ENCODE measurements at regions not wholly inside any gene's neighbourhood (a gene's known extent, or its start where the extent isn't known, plus 50 kb on each side); places are given as distances from the start of the nearest gene placed in this dataset.
"Not testable (repeated sequence)": the region's sequence is repeated elsewhere in the genome, so short reads cannot be mapped to it uniquely, and the experiment has no call there.

DNA sequence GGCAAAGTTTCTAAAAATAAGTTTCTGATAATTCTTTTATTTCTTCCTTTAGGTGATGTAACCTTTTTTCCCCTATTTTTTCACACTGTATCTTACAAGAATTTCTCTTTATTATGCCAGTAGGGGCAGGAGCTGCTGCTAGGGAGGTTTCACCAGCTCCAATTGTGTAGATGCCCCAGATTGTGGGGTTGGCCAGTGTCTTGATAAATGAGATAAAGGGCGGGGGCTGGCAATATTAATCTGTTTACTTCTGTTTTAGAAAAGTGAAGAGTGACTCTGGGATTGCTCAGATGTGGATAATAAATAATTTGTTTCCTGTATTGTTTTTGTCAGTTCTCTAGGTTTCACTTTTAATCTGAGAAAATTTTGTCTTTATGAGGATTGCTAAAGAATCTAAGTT is 190.4 kb downstream of the MC4R start:
- Histone ChIP-seq H3K27ac (no peak overlapping the region), H3K9me3 (no peaks in the 10 kb centered on the region), H3K4me1 (no peaks in the 10 kb centered on the region), H3K36me3 (no peaks in the 10 kb centered on the region), H3K4me3 (no peak overlapping the region), H3K27me3 (no peaks in the 10 kb centered on the region)
- DNase-seq (no peak), ATAC-seq (no peak)
- no peak for TF ChIP-seq POLR2A (IDR thresholded peaks at IDR 0.05)
- intact Hi-C loops (cut with DNase I): no loop called here
- 43 to 62% (median 54%) methylated on average over 1 of the region's 1 CpG for WGBS, 4 donors

GRCh38 chr18:60180671-60181070 is 191.9 kb downstream of the MC4R start:
- WGBS, 4 donors: 55 to 60% (median 58%) methylated on average over 5 of the region's 5 CpGs
- H3K36me3 ChIP-seq: no peaks in the 10 kb centered on the region
- H3K27ac ChIP-seq: no peak overlapping the region
- TF ChIP-seq POLR2A (IDR thresholded peaks at IDR 0.05) (no peak), CTCF (IDR thresholded peaks at IDR 0.05) (no peak)
- no peak overlapping the region for H3K4me3 ChIP-seq
- H3K27me3 ChIP-seq: no peaks in the 10 kb centered on the region
- H3K4me1 ChIP-seq: no peaks in the 10 kb centered on the region
- no peak for ATAC-seq
- intact Hi-C loops (cut with DNase I): no loop called here
- H3K9me3 ChIP-seq: no peaks in the 10 kb centered on the region
- no peak for DNase-seq

DNA sequence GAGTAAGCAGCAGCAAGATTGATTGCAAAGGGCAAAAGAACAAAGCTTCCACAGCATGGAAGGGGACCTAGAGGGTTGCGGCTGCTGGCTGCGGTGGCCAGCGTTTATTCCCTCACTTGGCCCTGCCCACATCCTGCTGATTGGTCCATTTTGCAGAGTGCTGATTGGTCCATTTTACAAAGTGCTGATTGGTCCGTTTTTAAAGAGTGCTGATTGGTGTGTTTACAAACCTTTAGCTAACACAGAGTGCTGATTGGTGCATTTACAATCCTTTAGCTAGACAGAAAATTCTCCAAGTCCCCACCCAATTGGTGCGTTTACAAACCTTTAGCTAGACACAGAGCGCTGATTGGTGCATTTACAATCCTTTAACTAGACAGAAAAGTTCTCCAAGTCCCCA is 194.4 kb downstream of the MC4R start:
- not testable (repeated sequence) for H3K4me1 ChIP-seq, ATAC-seq, H3K36me3 ChIP-seq, DNase-seq, H3K4me3 ChIP-seq, H3K27ac ChIP-seq, H3K27me3 ChIP-seq, H3K9me3 ChIP-seq
- intact Hi-C loops (cut with DNase I): loop anchor here in 1 of 10 donors (10.0 kb wide), 1 partner anchor 63 kb away; no protein-coding TSS in a partner anchor
- WGBS, 4 donors: 82 to 92% (median 88%) methylated on average over 6 of the region's 6 CpGs

- no peaks in the 10 kb centered on the region for H3K27me3 ChIP-seq
- 42 to 56% (median 50%) methylated on average over 1 of the region's 1 CpG for WGBS, 4 donors
- H3K9me3 ChIP-seq: no peaks in the 10 kb centered on the region
- H3K36me3 ChIP-seq: no peaks in the 10 kb centered on the region
- intact Hi-C loops (cut with DNase I): loop anchor here in 1 of 10 donors (10.0 kb wide), 1 partner anchor 61 kb away; no protein-coding TSS in a partner anchor
- H3K27ac ChIP-seq: no peak overlapping the region
- DNase-seq (no peak), ATAC-seq (no peak)
- H3K4me3 ChIP-seq: no peak overlapping the region
- no peaks in the 10 kb centered on the region for H3K4me1 ChIP-seq
- no peak for TF ChIP-seq POLR2A (IDR thresholded peaks at IDR 0.05)
- TF ChIP-seq CTCF (IDR thresholded peaks at IDR 0.05): no peak
These were observed 196.3 kb downstream of the MC4R start for GRCh38 chr18:60176259-60176658.

- H3K27ac ChIP-seq: no peak overlapping the region
- 43 to 91% (median 64%) methylated on average over 2 of the region's 2 CpGs for WGBS, 4 donors
- ATAC-seq (no peak), DNase-seq (no peak)
- no peaks in the 10 kb centered on the region for H3K9me3 ChIP-seq
- intact Hi-C loops (cut with DNase I): loop anchor here in 1 of 10 donors (10.0 kb wide), 1 partner anchor 60 kb away; no protein-coding TSS in a partner anchor
- TF ChIP-seq CTCF (IDR thresholded peaks at IDR 0.05) (no peak), POLR2A (IDR thresholded peaks at IDR 0.05) (no peak)
- H3K36me3 ChIP-seq: no peaks in the 10 kb centered on the region
- H3K27me3 ChIP-seq: no peaks in the 10 kb centered on the region
- H3K4me3 ChIP-seq: no peak overlapping the region
- no peaks in the 10 kb centered on the region for H3K4me1 ChIP-seq
These were observed 197.7 kb downstream of the MC4R start for GRCh38 chr18:60174832-60175231.

All from heart left ventricle (tissue), 16 donors.